ENCODE measurements at regions not wholly inside any gene's neighbourhood (a gene's known extent, or its start where the extent isn't known, plus 50 kb on each side); places are given as distances from the start of the nearest gene placed in this dataset.

GRCh38 chr3:76889911-76890310 lies 150.0 kb upstream of the ROBO2 start:
- POLR2A ChIA-PET = no interaction called here
- H3K4me3 ChIP-seq (ENCODE audit: low read depth, low read length) = no peak overlapping the region
- TF ChIP-seq CTCF (IDR thresholded peaks at IDR 0.05; ENCODE audit: insufficient read depth, low read length, missing control alignments) = no peak
- no peak for DNase-seq (ENCODE audit: low read depth, low spot score)
- CTCF ChIA-PET = no interaction called here

- H3K4me3 ChIP-seq (ENCODE audit: low read depth, low read length) = no peak overlapping the region
- no peak for TF ChIP-seq CTCF (IDR thresholded peaks at IDR 0.05; ENCODE audit: insufficient read depth, low read length, missing control alignments)
- no peak for DNase-seq (ENCODE audit: low read depth, low spot score)
- ChIA-PET CTCF (no interaction called here), POLR2A (no interaction called here)
Observed at GRCh38 chr3:76897076-76897475, 142.8 kb upstream of the ROBO2 start.

GRCh38 chr3:76900596-76900995 lies 139.3 kb upstream of the ROBO2 start:
- CTCF ChIA-PET = no interaction called here
- H3K4me3 ChIP-seq (ENCODE audit: low read depth, low read length) = no peak overlapping the region
- DNase-seq (ENCODE audit: low read depth, low spot score) = no peak
- no peak for TF ChIP-seq CTCF (IDR thresholded peaks at IDR 0.05; ENCODE audit: insufficient read depth, low read length, missing control alignments)
- POLR2A ChIA-PET = no interaction called here

DNA sequence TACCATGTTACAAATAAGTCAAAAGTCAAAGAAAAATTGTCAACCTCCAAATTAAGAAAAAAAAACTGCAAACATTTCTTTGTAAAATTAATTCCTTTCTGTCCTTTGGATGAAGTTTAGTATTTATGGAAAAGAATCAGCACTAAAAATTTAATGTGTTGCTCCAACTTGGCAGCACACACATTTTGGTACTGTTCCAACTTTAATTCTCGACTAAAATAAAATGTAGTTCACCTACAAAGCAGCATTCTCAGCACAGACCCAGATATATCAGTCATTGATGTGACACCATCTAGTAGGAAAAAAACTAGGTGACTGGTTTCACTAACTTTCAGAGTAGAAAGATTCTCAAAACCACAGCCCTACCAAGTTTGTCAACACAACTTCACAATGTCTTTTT lies 131.7 kb upstream of the ROBO2 start:
- TF ChIP-seq CTCF (IDR thresholded peaks at IDR 0.05; ENCODE audit: insufficient read depth, low read length, missing control alignments) = no peak
- no peak overlapping the region for H3K4me3 ChIP-seq (ENCODE audit: low read depth, low read length)
- POLR2A ChIA-PET = no interaction called here
- CTCF ChIA-PET = no interaction called here
- DNase-seq (ENCODE audit: low read depth, low spot score) = no peak

GRCh38 chr3:76912841-76913383 lies 127.0 kb upstream of the ROBO2 start:
- ChIA-PET CTCF (no interaction called here), POLR2A (no interaction called here)
- no peak overlapping the region for H3K4me3 ChIP-seq (ENCODE audit: low read depth, low read length)
- no peak for DNase-seq (ENCODE audit: low read depth, low spot score)
- TF ChIP-seq CTCF (IDR thresholded peaks at IDR 0.05; ENCODE audit: insufficient read depth, low read length, missing control alignments) = no peak

GRCh38 chr3:76917436-76917835 lies 122.5 kb upstream of the ROBO2 start:
- no peak for TF ChIP-seq CTCF (IDR thresholded peaks at IDR 0.05; ENCODE audit: insufficient read depth, low read length, missing control alignments)
- POLR2A ChIA-PET = no interaction called here
- no peak overlapping the region for H3K4me3 ChIP-seq (ENCODE audit: low read depth, low read length)
- DNase-seq (ENCODE audit: low read depth, low spot score) = no peak
- CTCF ChIA-PET = no interaction called here

All from AG04449 (cell line).